ENCODE measurements at regions not wholly inside any gene's neighbourhood (a gene's known extent, or its start where the extent isn't known, plus 50 kb on each side); places are given as distances from the start of the nearest gene placed in this dataset.

DNA sequence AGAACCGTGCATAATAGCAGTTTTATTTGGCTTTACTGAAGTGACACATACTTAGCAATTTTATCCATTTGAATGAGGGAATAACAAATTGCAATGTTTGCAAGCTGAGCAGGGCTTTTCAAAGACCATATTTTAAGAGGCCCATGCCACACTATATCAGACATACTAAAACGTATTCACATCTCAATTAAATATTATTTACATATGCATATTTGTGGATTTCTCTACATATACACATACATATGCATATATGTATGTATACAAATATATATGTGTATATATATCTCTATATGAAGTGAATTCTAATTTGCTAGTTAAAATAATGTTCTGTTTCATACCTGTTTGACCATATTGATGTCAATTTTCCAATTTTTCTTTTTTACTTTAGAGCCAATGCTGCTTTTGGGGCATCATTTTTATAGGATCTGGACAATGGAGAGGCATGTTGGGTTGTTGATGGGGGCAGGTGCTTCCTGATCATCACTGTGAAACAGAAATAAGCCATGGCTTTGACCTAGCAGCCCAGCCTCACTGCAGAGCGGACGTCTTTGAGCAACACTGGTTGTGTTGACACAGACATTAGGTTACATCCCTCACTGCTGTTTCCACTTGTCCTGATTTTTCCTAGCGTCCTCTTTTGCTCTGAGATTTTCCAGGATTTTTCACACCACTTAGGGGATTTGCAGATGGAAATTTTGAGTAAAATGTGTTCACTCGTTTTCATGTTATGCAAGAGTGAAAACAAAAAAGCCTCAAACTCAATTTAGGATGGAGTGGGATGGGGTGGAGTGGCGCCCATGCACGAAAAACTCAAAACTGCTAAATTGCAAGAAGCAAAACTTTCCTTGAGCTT is 56.9 kb downstream of the RDH14 start:
- TF ChIP-seq GABPA (IDR thresholded peaks at IDR 0.05; ENCODE audit: borderline replicate concordance, insufficient read depth, low read length): no peak
- no peak for TF ChIP-seq TBP (IDR thresholded peaks at IDR 0.05; ENCODE audit: low read depth, low read length)
- TF ChIP-seq, protein P1, sequence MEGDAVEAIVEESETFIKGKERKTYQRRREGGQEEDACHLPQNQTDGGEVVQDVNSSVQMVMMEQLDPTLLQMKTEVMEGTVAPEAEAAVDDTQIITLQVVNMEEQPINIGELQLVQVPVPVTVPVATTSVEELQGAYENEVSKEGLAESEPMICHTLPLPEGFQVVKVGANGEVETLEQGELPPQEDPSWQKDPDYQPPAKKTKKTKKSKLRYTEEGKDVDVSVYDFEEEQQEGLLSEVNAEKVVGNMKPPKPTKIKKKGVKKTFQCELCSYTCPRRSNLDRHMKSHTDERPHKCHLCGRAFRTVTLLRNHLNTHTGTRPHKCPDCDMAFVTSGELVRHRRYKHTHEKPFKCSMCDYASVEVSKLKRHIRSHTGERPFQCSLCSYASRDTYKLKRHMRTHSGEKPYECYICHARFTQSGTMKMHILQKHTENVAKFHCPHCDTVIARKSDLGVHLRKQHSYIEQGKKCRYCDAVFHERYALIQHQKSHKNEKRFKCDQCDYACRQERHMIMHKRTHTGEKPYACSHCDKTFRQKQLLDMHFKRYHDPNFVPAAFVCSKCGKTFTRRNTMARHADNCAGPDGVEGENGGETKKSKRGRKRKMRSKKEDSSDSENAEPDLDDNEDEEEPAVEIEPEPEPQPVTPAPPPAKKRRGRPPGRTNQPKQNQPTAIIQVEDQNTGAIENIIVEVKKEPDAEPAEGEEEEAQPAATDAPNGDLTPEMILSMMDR (IDR thresholded peaks at IDR 0.05; ENCODE audit: control extremely low read depth in 1 of 3, insufficient read depth in 1 of 3, low read depth in 1 of 3, low read length in 3 of 3): no peak
- TF ChIP-seq CHD2 (IDR thresholded peaks at IDR 0.05; ENCODE audit: low read length): no peak
- TF ChIP-seq, protein P2, sequence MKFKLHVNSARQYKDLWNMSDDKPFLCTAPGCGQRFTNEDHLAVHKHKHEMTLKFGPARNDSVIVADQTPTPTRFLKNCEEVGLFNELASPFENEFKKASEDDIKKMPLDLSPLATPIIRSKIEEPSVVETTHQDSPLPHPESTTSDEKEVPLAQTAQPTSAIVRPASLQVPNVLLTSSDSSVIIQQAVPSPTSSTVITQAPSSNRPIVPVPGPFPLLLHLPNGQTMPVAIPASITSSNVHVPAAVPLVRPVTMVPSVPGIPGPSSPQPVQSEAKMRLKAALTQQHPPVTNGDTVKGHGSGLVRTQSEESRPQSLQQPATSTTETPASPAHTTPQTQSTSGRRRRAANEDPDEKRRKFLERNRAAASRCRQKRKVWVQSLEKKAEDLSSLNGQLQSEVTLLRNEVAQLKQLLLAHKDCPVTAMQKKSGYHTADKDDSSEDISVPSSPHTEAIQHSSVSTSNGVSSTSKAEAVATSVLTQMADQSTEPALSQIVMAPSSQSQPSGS (IDR thresholded peaks at IDR 0.05; ENCODE audit: low read length): no peak
- no peak for TF ChIP-seq HDAC2 (IDR thresholded peaks at IDR 0.05; ENCODE audit: borderline replicate concordance in 1 of 2, low read depth in 2 of 2, low read length in 2 of 2)
- TF ChIP-seq, protein P3, sequence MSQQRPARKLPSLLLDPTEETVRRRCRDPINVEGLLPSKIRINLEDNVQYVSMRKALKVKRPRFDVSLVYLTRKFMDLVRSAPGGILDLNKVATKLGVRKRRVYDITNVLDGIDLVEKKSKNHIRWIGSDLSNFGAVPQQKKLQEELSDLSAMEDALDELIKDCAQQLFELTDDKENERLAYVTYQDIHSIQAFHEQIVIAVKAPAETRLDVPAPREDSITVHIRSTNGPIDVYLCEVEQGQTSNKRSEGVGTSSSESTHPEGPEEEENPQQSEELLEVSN (IDR thresholded peaks at IDR 0.05): no peak
- no peak for TF ChIP-seq EP300 (IDR thresholded peaks at IDR 0.05; ENCODE audit: borderline replicate concordance in 1 of 2, low read depth in 2 of 2, low read length in 2 of 2)
- TF ChIP-seq SP1 (IDR thresholded peaks at IDR 0.05; ENCODE audit: low read depth, low read length): no peak
- no peak for TF ChIP-seq JUND (IDR thresholded peaks at IDR 0.05; ENCODE audit: low read length)
